AG10803 (cell line): ENCODE measurements at regions not wholly inside any gene's neighbourhood (a gene's known extent, or its start where the extent isn't known, plus 50 kb on each side); places are given as distances from the start of the nearest gene placed in this dataset.

Source experiments
- DNase-seq: peaks from one replicate; pipeline ENCODE4 v3.0.0; 2010; ENCODE audit warnings: low read depth
- H3K4me3 ChIP-seq: 2 replicates; pipeline ENCODE4 v1.5.1; 2011; ENCODE audit warnings: mild to moderate bottlenecking, low read length, control low read depth
- TF ChIP-seq, protein P1 (sequence below): conservative IDR thresholded peaks from 2 replicates; pipeline ENCODE4 v1.5.1; 2011; ENCODE audit warnings: mild to moderate bottlenecking, low read length, control low read depth, inconsistent platforms

GRCh38 chr11:98621767-98622166 lies 399.0 kb upstream of the CNTN5 start:
- DNase-seq: no peak
- TF ChIP-seq, protein P1, sequence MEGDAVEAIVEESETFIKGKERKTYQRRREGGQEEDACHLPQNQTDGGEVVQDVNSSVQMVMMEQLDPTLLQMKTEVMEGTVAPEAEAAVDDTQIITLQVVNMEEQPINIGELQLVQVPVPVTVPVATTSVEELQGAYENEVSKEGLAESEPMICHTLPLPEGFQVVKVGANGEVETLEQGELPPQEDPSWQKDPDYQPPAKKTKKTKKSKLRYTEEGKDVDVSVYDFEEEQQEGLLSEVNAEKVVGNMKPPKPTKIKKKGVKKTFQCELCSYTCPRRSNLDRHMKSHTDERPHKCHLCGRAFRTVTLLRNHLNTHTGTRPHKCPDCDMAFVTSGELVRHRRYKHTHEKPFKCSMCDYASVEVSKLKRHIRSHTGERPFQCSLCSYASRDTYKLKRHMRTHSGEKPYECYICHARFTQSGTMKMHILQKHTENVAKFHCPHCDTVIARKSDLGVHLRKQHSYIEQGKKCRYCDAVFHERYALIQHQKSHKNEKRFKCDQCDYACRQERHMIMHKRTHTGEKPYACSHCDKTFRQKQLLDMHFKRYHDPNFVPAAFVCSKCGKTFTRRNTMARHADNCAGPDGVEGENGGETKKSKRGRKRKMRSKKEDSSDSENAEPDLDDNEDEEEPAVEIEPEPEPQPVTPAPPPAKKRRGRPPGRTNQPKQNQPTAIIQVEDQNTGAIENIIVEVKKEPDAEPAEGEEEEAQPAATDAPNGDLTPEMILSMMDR: no peak
- no peak overlapping the region for H3K4me3 ChIP-seq

GRCh38 chr11:98625526-98625925 lies 395.2 kb upstream of the CNTN5 start:
- H3K4me3 ChIP-seq: no peak overlapping the region
- no peak for DNase-seq
- TF ChIP-seq, protein P1: no peak

DNA sequence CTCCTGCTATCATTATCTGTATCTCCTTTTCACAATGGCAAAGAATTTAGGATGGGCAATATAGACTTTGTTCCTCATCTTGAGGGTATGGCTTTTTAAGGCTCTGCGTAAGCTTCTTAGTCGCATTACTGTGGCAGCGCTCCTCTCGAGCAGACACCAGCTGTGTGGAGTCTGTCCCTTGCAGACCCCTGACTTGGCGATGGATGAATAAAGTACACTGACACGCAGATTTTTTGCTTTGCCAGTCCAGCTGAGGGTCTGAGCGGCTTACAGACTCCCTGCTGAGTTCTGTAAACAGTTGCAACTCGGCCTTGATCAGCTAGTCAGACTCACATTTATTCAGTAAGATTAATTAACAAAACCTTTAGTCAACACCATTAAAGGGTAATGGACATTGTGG lies 390.0 kb upstream of the CNTN5 start:
- DNase-seq: no peak
- no peak overlapping the region for H3K4me3 ChIP-seq
- TF ChIP-seq, protein P1: no peak

DNA sequence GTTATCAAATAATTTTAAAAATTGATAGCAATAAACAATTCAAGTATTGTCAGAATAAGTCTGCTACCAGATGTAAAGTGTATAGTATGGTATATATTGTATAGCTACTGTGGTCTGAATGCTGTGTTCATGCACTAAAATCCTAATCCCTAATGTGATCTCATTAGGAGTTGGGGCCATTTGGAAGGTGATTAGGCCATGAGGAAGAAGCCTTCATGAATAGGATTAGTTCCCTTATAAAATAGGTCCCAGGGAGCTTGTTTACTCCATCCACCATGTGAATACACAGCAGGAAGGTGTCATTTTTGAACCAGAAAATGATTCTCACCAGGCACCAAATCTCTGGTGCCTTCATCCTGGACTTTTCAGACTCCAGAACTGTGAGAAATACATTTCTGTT lies 363.0 kb upstream of the CNTN5 start:
- TF ChIP-seq, protein P1: no peak
- no peak for DNase-seq
- H3K4me3 ChIP-seq: no peak overlapping the region

DNA sequence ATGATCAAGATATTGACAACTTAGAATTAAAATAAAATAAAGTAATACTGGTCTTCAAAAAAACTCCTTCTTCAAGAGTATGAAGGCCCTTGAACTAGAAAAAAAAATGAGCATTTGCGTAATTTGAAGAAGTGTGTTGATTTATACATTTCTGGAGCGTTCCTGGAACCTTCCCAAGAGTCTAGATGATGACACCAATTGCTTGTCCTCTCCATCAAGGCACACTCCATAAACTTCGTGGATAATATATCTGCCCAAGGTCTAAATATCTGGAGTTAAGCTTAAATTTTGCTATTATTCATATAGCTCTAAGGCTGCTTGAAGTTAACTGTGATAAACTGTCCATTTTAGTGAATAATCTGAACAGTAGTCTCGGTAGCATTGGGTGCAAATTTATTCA lies 361.3 kb upstream of the CNTN5 start:
- no peak for DNase-seq
- TF ChIP-seq, protein P1: no peak
- H3K4me3 ChIP-seq: no peak overlapping the region

DNA sequence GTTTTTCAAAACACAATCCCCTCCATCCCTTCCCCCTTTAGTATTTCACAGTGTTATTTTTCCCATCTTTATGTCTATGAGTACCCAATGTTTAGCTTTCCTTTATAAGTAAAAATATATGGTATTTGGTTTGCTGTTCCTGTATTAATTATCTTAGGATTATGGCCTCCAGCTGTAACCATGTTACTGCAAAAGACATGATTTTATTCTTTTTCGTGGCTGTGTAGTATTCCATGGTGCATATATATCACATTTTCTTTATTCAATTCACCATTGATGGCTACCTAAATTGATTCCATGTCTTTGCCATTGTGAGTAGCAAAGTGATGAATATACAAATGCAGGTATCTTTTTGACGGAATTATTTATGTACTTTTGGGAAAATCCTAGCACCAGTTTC lies 346.4 kb upstream of the CNTN5 start:
- DNase-seq: no peak
- TF ChIP-seq, protein P1: no peak
- no peak overlapping the region for H3K4me3 ChIP-seq

GRCh38 chr11:98679673-98680072 lies 341.1 kb upstream of the CNTN5 start:
- DNase-seq: no peak
- H3K4me3 ChIP-seq: no peak overlapping the region
- TF ChIP-seq, protein P1: no peak
